ENCODE measurements at regions not wholly inside any gene's neighbourhood (a gene's known extent, or its start where the extent isn't known, plus 50 kb on each side); places are given as distances from the start of the nearest gene placed in this dataset.

DNA sequence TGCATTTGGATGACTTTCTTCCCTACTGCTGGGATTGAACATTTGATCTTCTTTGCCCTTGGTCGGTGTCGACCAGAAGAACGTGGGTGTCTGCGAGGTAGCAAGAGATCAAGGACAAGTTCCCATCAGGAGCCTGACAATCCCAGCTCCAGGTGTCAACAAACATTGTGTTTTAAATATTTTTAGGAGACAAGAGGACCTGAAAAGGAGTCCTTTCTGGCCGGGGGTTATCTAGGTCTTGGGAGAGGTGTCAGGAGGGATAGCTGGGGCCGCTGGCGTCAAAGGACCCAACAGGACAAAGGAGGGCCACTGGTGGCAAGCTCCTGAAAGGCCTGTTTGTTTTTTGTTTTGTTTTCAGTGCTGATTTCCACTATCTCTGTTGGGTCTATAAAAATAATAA lies 308.4 kb upstream of the ERCC4 start:
- TF ChIP-seq, protein P1, sequence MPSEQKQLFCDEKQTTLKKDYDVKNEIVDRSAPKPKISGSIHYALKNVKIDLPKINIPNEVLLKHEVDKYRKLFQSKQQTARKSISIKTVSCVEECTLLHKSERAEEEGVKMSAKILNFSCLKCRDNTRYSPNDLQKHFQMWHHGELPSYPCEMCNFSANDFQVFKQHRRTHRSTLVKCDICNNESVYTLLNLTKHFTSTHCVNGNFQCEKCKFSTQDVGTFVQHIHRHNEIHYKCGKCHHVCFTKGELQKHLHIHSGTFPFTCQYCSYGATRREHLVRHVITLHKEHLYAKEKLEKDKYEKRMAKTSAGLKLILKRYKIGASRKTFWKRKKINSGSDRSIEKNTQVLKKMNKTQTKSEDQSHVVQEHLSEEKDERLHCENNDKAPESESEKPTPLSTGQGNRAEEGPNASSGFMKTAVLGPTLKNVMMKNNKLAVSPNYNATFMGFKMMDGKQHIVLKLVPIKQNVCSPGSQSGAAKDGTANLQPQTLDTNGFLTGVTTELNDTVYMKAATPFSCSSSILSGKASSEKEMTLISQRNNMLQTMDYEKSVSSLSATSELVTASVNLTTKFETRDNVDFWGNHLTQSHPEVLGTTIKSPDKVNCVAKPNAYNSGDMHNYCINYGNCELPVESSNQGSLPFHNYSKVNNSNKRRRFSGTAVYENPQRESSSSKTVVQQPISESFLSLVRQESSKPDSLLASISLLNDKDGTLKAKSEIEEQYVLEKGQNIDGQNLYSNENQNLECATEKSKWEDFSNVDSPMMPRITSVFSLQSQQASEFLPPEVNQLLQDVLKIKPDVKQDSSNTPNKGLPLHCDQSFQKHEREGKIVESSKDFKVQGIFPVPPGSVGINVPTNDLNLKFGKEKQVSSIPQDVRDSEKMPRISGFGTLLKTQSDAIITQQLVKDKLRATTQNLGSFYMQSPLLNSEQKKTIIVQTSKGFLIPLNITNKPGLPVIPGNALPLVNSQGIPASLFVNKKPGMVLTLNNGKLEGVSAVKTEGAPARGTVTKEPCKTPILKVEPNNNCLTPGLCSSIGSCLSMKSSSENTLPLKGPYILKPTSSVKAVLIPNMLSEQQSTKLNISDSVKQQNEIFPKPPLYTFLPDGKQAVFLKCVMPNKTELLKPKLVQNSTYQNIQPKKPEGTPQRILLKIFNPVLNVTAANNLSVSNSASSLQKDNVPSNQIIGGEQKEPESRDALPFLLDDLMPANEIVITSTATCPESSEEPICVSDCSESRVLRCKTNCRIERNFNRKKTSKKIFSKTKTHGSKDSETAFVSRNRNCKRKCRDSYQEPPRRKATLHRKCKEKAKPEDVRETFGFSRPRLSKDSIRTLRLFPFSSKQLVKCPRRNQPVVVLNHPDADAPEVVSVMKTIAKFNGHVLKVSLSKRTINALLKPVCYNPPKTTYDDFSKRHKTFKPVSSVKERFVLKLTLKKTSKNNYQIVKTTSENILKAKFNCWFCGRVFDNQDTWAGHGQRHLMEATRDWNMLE (tag by site-specific recombination; conservative IDR thresholded peaks at IDR 0.05; ENCODE audit: low read depth): no peak
- TF ChIP-seq, protein P2, sequence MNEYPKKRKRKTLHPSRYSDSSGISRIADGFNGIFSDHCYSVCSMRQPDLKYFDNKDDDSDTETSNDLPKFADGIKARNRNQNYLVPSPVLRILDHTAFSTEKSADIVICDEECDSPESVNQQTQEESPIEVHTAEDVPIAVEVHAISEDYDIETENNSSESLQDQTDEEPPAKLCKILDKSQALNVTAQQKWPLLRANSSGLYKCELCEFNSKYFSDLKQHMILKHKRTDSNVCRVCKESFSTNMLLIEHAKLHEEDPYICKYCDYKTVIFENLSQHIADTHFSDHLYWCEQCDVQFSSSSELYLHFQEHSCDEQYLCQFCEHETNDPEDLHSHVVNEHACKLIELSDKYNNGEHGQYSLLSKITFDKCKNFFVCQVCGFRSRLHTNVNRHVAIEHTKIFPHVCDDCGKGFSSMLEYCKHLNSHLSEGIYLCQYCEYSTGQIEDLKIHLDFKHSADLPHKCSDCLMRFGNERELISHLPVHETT (tag by site-specific recombination; IDR thresholded peaks at IDR 0.05): no peak
- TF ChIP-seq CTCF (tag by site-specific recombination; IDR thresholded peaks at IDR 0.05) (no peak), ZNF335 (tag by site-specific recombination; conservative IDR thresholded peaks at IDR 0.05) (no peak), ZBTB7A (tag by site-specific recombination; IDR thresholded peaks at IDR 0.05; ENCODE audit: low read depth) (no peak), FEZF1 (tag by site-specific recombination; IDR thresholded peaks at IDR 0.05) (no peak), BCL11B (tag by site-specific recombination; IDR thresholded peaks at IDR 0.05; ENCODE audit: low read depth) (no peak), ZNF785 (tag by site-specific recombination; IDR thresholded peaks at IDR 0.05) (no peak)
- TF ChIP-seq, protein P3, sequence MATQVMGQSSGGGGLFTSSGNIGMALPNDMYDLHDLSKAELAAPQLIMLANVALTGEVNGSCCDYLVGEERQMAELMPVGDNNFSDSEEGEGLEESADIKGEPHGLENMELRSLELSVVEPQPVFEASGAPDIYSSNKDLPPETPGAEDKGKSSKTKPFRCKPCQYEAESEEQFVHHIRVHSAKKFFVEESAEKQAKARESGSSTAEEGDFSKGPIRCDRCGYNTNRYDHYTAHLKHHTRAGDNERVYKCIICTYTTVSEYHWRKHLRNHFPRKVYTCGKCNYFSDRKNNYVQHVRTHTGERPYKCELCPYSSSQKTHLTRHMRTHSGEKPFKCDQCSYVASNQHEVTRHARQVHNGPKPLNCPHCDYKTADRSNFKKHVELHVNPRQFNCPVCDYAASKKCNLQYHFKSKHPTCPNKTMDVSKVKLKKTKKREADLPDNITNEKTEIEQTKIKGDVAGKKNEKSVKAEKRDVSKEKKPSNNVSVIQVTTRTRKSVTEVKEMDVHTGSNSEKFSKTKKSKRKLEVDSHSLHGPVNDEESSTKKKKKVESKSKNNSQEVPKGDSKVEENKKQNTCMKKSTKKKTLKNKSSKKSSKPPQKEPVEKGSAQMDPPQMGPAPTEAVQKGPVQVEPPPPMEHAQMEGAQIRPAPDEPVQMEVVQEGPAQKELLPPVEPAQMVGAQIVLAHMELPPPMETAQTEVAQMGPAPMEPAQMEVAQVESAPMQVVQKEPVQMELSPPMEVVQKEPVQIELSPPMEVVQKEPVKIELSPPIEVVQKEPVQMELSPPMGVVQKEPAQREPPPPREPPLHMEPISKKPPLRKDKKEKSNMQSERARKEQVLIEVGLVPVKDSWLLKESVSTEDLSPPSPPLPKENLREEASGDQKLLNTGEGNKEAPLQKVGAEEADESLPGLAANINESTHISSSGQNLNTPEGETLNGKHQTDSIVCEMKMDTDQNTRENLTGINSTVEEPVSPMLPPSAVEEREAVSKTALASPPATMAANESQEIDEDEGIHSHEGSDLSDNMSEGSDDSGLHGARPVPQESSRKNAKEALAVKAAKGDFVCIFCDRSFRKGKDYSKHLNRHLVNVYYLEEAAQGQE (tag by site-specific recombination; IDR thresholded peaks at IDR 0.05): no peak
